OCI-LY1 (cell line): ENCODE measurements at regions not wholly inside any gene's neighbourhood (a gene's known extent, or its start where the extent isn't known, plus 50 kb on each side); places are given as distances from the start of the nearest gene placed in this dataset.

Source experiments
- H2AFZ ChIP-seq: fragments of 200-600 bp; sonication (generic), shearing (Covaris generic); 2 replicates; pipeline ENCODE4 v1.6.0; 2014; ENCODE audit warnings: antibody characterized with exemption, mild to moderate bottlenecking, low read length
- H3F3A ChIP-seq: fragments of 200-600 bp; sonication (generic), shearing (Covaris generic); 2 replicates; pipeline ENCODE4 v1.6.0; 2014; ENCODE audit warnings: mild to moderate bottlenecking, antibody characterized with exemption, low read length, moderate library complexity; ENCODE audit not compliant: insufficient read depth
- H3K27ac ChIP-seq: fragments of 200-600 bp; sonication (generic); 2 replicates; pipeline ENCODE4 v1.5.1; 2014; ENCODE audit warnings: low read length, mixed run types, mild to moderate bottlenecking, low read depth; ENCODE audit not compliant: poor library complexity, severe bottlenecking
- H3K27me3 ChIP-seq: fragments of 200-600 bp; sonication (generic); 2 replicates; pipeline ENCODE4 v1.6.0; 2014; ENCODE audit warnings: antibody characterized with exemption, mild to moderate bottlenecking, low read length, moderate library complexity; ENCODE audit not compliant: insufficient read depth
- H3K36me3 ChIP-seq: fragments of 200-600 bp; sonication (generic); 2 replicates; pipeline ENCODE4 v1.6.1; 2014; ENCODE audit warnings: mild to moderate bottlenecking, antibody characterized with exemption, low read length, moderate library complexity, mixed read lengths; ENCODE audit not compliant: insufficient read depth
- H3K4me1 ChIP-seq: fragments of 200-600 bp; sonication (generic); 2 replicates; pipeline ENCODE4 v1.5.1; 2014; ENCODE audit warnings: mild to moderate bottlenecking, low read length, moderate library complexity; ENCODE audit not compliant: insufficient read depth, severe bottlenecking
- H3K4me2 ChIP-seq: fragments of 200-600 bp; sonication (generic), shearing (Covaris generic); 2 replicates; pipeline ENCODE4 v1.6.1; 2014; ENCODE audit warnings: low read length
- H3K4me3 ChIP-seq: fragments of 200-600 bp; sonication (generic); 2 replicates; pipeline ENCODE4 v1.5.1; 2014; ENCODE audit warnings: low read length, low read depth, mild to moderate bottlenecking, mixed read lengths; ENCODE audit not compliant: poor library complexity, severe bottlenecking
- H3K79me2 ChIP-seq: fragments of 200-600 bp; shearing (Covaris generic); 2 replicates; pipeline ENCODE4 v1.6.1; 2016; ENCODE audit warnings: mixed run types, low read length, mixed read lengths; ENCODE audit not compliant: insufficient read depth
- H3K9ac ChIP-seq: fragments of 200-600 bp; sonication (generic), shearing (Covaris generic); 2 replicates; pipeline ENCODE4 v1.6.1; 2014; ENCODE audit warnings: mild to moderate bottlenecking, low read length, mixed read lengths
- H3K9me2 ChIP-seq: fragments of 200-600 bp; sonication (generic), shearing (Covaris generic); 2 replicates; pipeline ENCODE4 v1.6.1; 2014; ENCODE audit warnings: low read depth, mild to moderate bottlenecking, low read length, mixed read lengths
- H3K9me3 ChIP-seq: fragments of 200-600 bp; shearing (Covaris generic); 2 replicates; pipeline ENCODE4 v1.6.1; 2014; ENCODE audit warnings: low read length, mixed read lengths
- H4K20me1 ChIP-seq: fragments of 200-600 bp; sonication (generic), shearing (Covaris generic); 2 replicates; pipeline ENCODE4 v1.6.0; 2016; ENCODE audit warnings: mild to moderate bottlenecking, low read length; ENCODE audit not compliant: insufficient read depth
- EZH2 ChIP-seq: fragments of 200-600 bp; sonication (generic), shearing (Covaris generic); IDR thresholded peaks from 2 replicates; pipeline ENCODE4 v1.8.0; 2017; ENCODE audit warnings: borderline replicate concordance, mixed run types, mild to moderate bottlenecking, antibody characterized with exemption, low read length, moderate library complexity, mixed read lengths
- TF ChIP-seq, protein P1 (sequence below): fragments of 200-600 bp; sonication (generic), shearing (Covaris generic); IDR thresholded peaks from 2 replicates; pipeline ENCODE4 v1.5.1; 2017; ENCODE audit warnings: mild to moderate bottlenecking, antibody characterized with exemption, low read length, moderate library complexity, mixed read lengths

DNA sequence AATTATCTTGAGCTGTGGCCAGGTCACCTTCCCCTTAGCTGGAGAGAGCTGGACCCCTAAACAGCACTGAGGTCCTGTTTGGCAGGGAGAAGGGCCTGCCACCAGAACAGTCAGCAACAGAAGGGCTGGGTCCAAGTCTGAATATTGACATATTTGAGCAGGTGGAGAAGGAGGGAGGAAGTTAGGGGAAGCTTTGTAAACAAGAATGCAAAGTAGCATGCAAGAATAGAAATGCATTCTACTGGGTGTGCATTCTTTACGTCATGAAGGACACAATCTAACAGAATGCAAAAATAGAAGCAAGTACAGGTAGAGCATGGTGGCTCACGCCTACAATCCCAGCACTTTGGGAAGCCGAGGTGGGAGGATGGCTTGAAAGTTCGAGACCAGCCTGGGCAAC, 100.5 kb downstream of the QRSL1 start:
- Histone ChIP-seq H3K9ac (peak overlapping the region; percentile 66), H3K4me3 (peak overlapping the region; percentile 27)
- no peak for TF ChIP-seq EZH2
- TF ChIP-seq, protein P1, sequence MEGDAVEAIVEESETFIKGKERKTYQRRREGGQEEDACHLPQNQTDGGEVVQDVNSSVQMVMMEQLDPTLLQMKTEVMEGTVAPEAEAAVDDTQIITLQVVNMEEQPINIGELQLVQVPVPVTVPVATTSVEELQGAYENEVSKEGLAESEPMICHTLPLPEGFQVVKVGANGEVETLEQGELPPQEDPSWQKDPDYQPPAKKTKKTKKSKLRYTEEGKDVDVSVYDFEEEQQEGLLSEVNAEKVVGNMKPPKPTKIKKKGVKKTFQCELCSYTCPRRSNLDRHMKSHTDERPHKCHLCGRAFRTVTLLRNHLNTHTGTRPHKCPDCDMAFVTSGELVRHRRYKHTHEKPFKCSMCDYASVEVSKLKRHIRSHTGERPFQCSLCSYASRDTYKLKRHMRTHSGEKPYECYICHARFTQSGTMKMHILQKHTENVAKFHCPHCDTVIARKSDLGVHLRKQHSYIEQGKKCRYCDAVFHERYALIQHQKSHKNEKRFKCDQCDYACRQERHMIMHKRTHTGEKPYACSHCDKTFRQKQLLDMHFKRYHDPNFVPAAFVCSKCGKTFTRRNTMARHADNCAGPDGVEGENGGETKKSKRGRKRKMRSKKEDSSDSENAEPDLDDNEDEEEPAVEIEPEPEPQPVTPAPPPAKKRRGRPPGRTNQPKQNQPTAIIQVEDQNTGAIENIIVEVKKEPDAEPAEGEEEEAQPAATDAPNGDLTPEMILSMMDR, result no peak

DNA sequence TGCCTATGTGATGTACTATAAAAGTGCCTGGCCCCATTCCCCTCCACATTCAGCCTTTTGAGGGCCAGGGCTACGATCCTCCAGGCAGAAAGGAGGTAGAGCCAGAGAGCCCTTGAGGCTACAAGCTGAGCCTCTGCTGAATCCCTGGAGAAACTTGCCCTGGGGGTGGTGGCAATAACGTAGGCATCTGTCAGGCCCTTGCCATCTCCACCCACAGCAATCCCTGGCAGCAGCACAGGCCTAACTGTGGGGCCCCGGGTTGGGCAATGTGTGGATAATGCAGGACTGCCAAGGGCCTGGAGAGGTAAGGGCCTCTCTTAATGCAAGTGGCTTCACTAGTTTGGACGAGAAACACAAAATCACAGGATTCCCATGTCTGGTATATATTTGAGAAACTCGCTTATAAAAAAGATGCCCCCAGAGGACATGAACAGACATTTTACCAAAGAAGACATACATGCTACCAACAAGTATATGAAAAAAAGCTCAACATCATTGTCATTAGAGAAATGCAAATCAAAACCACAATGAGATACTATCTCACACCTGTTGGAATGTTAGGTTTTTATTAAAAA, 99.0 kb downstream of the QRSL1 start:
- Histone ChIP-seq H3K27me3 (no peaks in the 10 kb centered on the region), H3K4me1 (peaks cover 68% of the 10 kb centered on the region), H2AFZ (no peak overlapping the region), H3K9ac (peak overlapping the region; percentile 53), H3K4me3 (no peak overlapping the region), H3K36me3 (no peaks in the 10 kb centered on the region), H3F3A (no peaks in the 10 kb centered on the region), H3K27ac (peak overlapping the region; percentile 96), H3K4me2 (peak overlapping the region; percentile 54), H4K20me1 (no peaks in the 10 kb centered on the region), H3K9me3 (no peaks in the 10 kb centered on the region), H3K9me2 (no peaks in the 10 kb centered on the region), H3K79me2 (no peaks in the 10 kb centered on the region)
- TF ChIP-seq, protein P1, result peak; percentile 23
- TF ChIP-seq EZH2, result no peak

More for the DNA sequence above, 100.5 kb downstream of the QRSL1 start:
- H3K9me3 ChIP-seq, result no peaks in the 10 kb centered on the region
- H3K4me2 ChIP-seq, result peak overlapping the region; percentile 54
- H4K20me1 ChIP-seq, result no peaks in the 10 kb centered on the region
- no peaks in the 10 kb centered on the region for H3K9me2 ChIP-seq
- no peaks in the 10 kb centered on the region for H3F3A ChIP-seq
- H3K27ac ChIP-seq, result peak overlapping the region; percentile 96
- no peaks in the 10 kb centered on the region for H3K79me2 ChIP-seq
- H3K27me3 ChIP-seq, result no peaks in the 10 kb centered on the region
- no peaks in the 10 kb centered on the region for H3K36me3 ChIP-seq
- H3K4me1 ChIP-seq, result peaks cover 82% of the 10 kb centered on the region
- no peak overlapping the region for H2AFZ ChIP-seq

DNA sequence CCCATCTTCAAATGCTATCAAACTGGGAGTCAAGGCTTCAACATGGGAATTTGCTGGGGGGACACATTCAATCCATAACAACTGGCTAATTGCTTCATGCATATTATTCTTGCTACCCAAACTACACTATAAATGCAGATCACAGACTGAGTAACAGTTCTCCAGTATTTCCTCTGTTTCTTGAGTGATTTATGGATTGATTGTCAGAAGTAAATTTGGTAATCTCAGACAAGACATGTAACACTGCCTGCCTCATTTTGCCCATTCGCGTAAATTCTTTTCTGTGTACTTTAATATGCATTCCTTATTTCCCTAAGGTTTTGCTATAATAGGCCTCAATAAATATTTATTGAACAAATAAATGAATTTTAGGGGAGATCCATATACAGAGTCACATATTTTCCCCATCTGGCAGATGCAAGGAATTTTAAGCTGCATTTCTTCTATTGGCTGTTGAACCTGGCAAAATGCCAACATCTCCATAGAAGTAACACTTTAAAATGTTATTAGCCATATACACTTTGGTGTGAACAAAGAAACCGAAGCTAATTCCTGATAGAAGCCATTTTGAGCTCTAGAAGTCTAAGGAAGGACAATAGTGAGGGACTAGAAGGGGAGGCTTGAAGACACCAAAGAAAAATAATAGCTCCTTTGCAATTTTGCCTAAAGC, 98.2 kb downstream of the QRSL1 start:
- Histone ChIP-seq H4K20me1 (no peaks in the 10 kb centered on the region), H3F3A (no peaks in the 10 kb centered on the region), H3K27me3 (no peaks in the 10 kb centered on the region), H3K9ac (peak overlapping the region; percentile 53; the same call in 1 of the 2 replicates), H2AFZ (no peak overlapping the region), H3K27ac (peak overlapping the region; percentile 96), H3K36me3 (no peaks in the 10 kb centered on the region), H3K4me3 (no peak overlapping the region), H3K9me3 (no peaks in the 10 kb centered on the region), H3K4me1 (peaks cover 61% of the 10 kb centered on the region), H3K79me2 (no peaks in the 10 kb centered on the region), H3K4me2 (no peak overlapping the region; the same call in 1 of the 2 replicates), H3K9me2 (no peaks in the 10 kb centered on the region)
- TF ChIP-seq EZH2, result no peak
- TF ChIP-seq, protein P1, result no peak
